GM21515 (cell line): ENCODE measurements at regions not wholly inside any gene's neighbourhood (a gene's known extent, or its start where the extent isn't known, plus 50 kb on each side); places are given as distances from the start of the nearest gene placed in this dataset.
"Not testable (repeated sequence)": the region's sequence is repeated elsewhere in the genome, so short reads cannot be mapped to it uniquely, and the experiment has no call there.

Experiments
- ATAC-seq: cut with Tn5 transposase; IDR thresholded peaks from one replicate; pipeline ENCODE4 v1.9.1; 2021; ENCODE audit not compliant: unreplicated experiment

GRCh38 chr7:124257638-124258308 is 224.9 kb upstream of the TMEM229A start:
- no peak for ATAC-seq

- ATAC-seq: no peak
Observed at GRCh38 chr7:124255041-124255655, 222.3 kb upstream of the TMEM229A start.

- ATAC-seq: no peak
Observed at GRCh38 chr7:124254396-124254795, 221.5 kb upstream of the TMEM229A start.

- ATAC-seq: no peak
Observed at GRCh38 chr7:124251636-124252035, 218.8 kb upstream of the TMEM229A start.

- no peak for ATAC-seq
Observed at GRCh38 chr7:124250297-124251034, 217.6 kb upstream of the TMEM229A start.

GRCh38 chr7:124247691-124248090 is 214.8 kb upstream of the TMEM229A start:
- no peak for ATAC-seq

- ATAC-seq: no peak
Observed at GRCh38 chr7:124246262-124246863, 213.5 kb upstream of the TMEM229A start.

GRCh38 chr7:124244469-124244868 is 211.6 kb upstream of the TMEM229A start:
- ATAC-seq: not testable (repeated sequence)

GRCh38 chr7:124219681-124220080 is 186.8 kb upstream of the TMEM229A start:
- no peak for ATAC-seq

GRCh38 chr7:124208642-124209041 is 175.8 kb upstream of the TMEM229A start:
- no peak for ATAC-seq

- no peak for ATAC-seq
Observed at GRCh38 chr7:124208173-124208572, 175.3 kb upstream of the TMEM229A start.

GRCh38 chr7:124205526-124205925 is 172.7 kb upstream of the TMEM229A start:
- ATAC-seq: no peak

- ATAC-seq: no peak
Observed at GRCh38 chr7:124202546-124202945, 169.7 kb upstream of the TMEM229A start.

GRCh38 chr7:124201768-124202349 is 169.0 kb upstream of the TMEM229A start:
- no peak for ATAC-seq

- ATAC-seq: no peak
Observed at GRCh38 chr7:124196519-124196918, 163.7 kb upstream of the TMEM229A start.

GRCh38 chr7:124192885-124193284 is 160.0 kb upstream of the TMEM229A start:
- no peak for ATAC-seq

GRCh38 chr7:124191713-124192112 is 158.8 kb upstream of the TMEM229A start:
- ATAC-seq: no peak

GRCh38 chr7:124191030-124191429 is 158.2 kb upstream of the TMEM229A start:
- ATAC-seq: no peak

GRCh38 chr7:124188576-124188975 is 155.7 kb upstream of the TMEM229A start:
- ATAC-seq: no peak

GRCh38 chr7:124187962-124188361 is 155.1 kb upstream of the TMEM229A start:
- no peak for ATAC-seq

- ATAC-seq: no peak
Observed at GRCh38 chr7:124183649-124184048, 150.8 kb upstream of the TMEM229A start.
